OCI-LY1 (cell line): ENCODE measurements at regions not wholly inside any gene's neighbourhood (a gene's known extent, or its start where the extent isn't known, plus 50 kb on each side); places are given as distances from the start of the nearest gene placed in this dataset.

Source experiments
- H2AFZ ChIP-seq: fragments of 200-600 bp; sonication (generic), shearing (Covaris generic); 2 replicates; pipeline ENCODE4 v1.6.0; 2014; ENCODE audit warnings: antibody characterized with exemption, mild to moderate bottlenecking, low read length
- H3F3A ChIP-seq: fragments of 200-600 bp; sonication (generic), shearing (Covaris generic); 2 replicates; pipeline ENCODE4 v1.6.0; 2014; ENCODE audit warnings: mild to moderate bottlenecking, antibody characterized with exemption, low read length, moderate library complexity; ENCODE audit not compliant: insufficient read depth
- H3K27ac ChIP-seq: fragments of 200-600 bp; sonication (generic); 2 replicates; pipeline ENCODE4 v1.5.1; 2014; ENCODE audit warnings: low read length, mixed run types, mild to moderate bottlenecking, low read depth; ENCODE audit not compliant: poor library complexity, severe bottlenecking
- H3K27me3 ChIP-seq: fragments of 200-600 bp; sonication (generic); 2 replicates; pipeline ENCODE4 v1.6.0; 2014; ENCODE audit warnings: antibody characterized with exemption, mild to moderate bottlenecking, low read length, moderate library complexity; ENCODE audit not compliant: insufficient read depth
- H3K36me3 ChIP-seq: fragments of 200-600 bp; sonication (generic); 2 replicates; pipeline ENCODE4 v1.6.1; 2014; ENCODE audit warnings: mild to moderate bottlenecking, antibody characterized with exemption, low read length, moderate library complexity, mixed read lengths; ENCODE audit not compliant: insufficient read depth
- H3K4me1 ChIP-seq: fragments of 200-600 bp; sonication (generic); 2 replicates; pipeline ENCODE4 v1.5.1; 2014; ENCODE audit warnings: mild to moderate bottlenecking, low read length, moderate library complexity; ENCODE audit not compliant: insufficient read depth, severe bottlenecking
- H3K4me2 ChIP-seq: fragments of 200-600 bp; sonication (generic), shearing (Covaris generic); 2 replicates; pipeline ENCODE4 v1.6.1; 2014; ENCODE audit warnings: low read length
- H3K4me3 ChIP-seq: fragments of 200-600 bp; sonication (generic); 2 replicates; pipeline ENCODE4 v1.5.1; 2014; ENCODE audit warnings: low read length, low read depth, mild to moderate bottlenecking, mixed read lengths; ENCODE audit not compliant: poor library complexity, severe bottlenecking
- H3K79me2 ChIP-seq: fragments of 200-600 bp; shearing (Covaris generic); 2 replicates; pipeline ENCODE4 v1.6.1; 2016; ENCODE audit warnings: mixed run types, low read length, mixed read lengths; ENCODE audit not compliant: insufficient read depth
- H3K9ac ChIP-seq: fragments of 200-600 bp; sonication (generic), shearing (Covaris generic); 2 replicates; pipeline ENCODE4 v1.6.1; 2014; ENCODE audit warnings: mild to moderate bottlenecking, low read length, mixed read lengths
- H3K9me2 ChIP-seq: fragments of 200-600 bp; sonication (generic), shearing (Covaris generic); 2 replicates; pipeline ENCODE4 v1.6.1; 2014; ENCODE audit warnings: low read depth, mild to moderate bottlenecking, low read length, mixed read lengths
- H3K9me3 ChIP-seq: fragments of 200-600 bp; shearing (Covaris generic); 2 replicates; pipeline ENCODE4 v1.6.1; 2014; ENCODE audit warnings: low read length, mixed read lengths
- H4K20me1 ChIP-seq: fragments of 200-600 bp; sonication (generic), shearing (Covaris generic); 2 replicates; pipeline ENCODE4 v1.6.0; 2016; ENCODE audit warnings: mild to moderate bottlenecking, low read length; ENCODE audit not compliant: insufficient read depth
- EZH2 ChIP-seq: fragments of 200-600 bp; sonication (generic), shearing (Covaris generic); IDR thresholded peaks from 2 replicates; pipeline ENCODE4 v1.8.0; 2017; ENCODE audit warnings: borderline replicate concordance, mixed run types, mild to moderate bottlenecking, antibody characterized with exemption, low read length, moderate library complexity, mixed read lengths
- TF ChIP-seq, protein P1 (sequence below): fragments of 200-600 bp; sonication (generic), shearing (Covaris generic); IDR thresholded peaks from 2 replicates; pipeline ENCODE4 v1.5.1; 2017; ENCODE audit warnings: mild to moderate bottlenecking, antibody characterized with exemption, low read length, moderate library complexity, mixed read lengths

DNA sequence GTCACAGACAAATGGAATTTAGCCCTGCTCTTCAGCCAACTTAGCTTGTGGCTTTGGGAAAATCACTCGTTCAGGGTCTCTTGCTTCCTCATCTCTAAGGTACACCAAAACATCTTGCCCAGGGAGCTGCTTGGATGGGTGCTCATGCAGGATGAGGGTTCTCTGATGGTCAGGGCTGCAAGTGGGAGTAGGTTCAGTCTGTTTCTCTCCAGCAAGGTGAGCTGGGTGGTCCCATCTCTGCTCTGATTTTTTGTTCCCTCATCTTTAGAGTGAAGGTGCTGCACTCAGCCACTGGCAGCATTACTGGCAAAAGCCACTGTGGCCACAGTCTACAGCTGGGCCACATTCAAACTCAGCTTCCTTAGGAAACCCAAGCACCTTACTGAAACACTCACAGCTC lies 149.9 kb upstream of the GPR26 start:
- Histone ChIP-seq H3K27me3 (0 out of 2 replicates have a peak, but pooled peaks cover 3% of the 10 kb centered on the region), H3K79me2 (no peaks in the 10 kb centered on the region), H3K36me3 (no peaks in the 10 kb centered on the region), H4K20me1 (no peaks in the 10 kb centered on the region), H3K4me2 (no peak overlapping the region), H3K27ac (no peak overlapping the region), H3K4me3 (no peak overlapping the region), H2AFZ (no peak overlapping the region), H3K9ac (no peak overlapping the region), H3F3A (no peaks in the 10 kb centered on the region), H3K4me1 (no peaks in the 10 kb centered on the region), H3K9me2 (no peaks in the 10 kb centered on the region), H3K9me3 (no peaks in the 10 kb centered on the region)
- no peak for TF ChIP-seq EZH2
- TF ChIP-seq, protein P1, sequence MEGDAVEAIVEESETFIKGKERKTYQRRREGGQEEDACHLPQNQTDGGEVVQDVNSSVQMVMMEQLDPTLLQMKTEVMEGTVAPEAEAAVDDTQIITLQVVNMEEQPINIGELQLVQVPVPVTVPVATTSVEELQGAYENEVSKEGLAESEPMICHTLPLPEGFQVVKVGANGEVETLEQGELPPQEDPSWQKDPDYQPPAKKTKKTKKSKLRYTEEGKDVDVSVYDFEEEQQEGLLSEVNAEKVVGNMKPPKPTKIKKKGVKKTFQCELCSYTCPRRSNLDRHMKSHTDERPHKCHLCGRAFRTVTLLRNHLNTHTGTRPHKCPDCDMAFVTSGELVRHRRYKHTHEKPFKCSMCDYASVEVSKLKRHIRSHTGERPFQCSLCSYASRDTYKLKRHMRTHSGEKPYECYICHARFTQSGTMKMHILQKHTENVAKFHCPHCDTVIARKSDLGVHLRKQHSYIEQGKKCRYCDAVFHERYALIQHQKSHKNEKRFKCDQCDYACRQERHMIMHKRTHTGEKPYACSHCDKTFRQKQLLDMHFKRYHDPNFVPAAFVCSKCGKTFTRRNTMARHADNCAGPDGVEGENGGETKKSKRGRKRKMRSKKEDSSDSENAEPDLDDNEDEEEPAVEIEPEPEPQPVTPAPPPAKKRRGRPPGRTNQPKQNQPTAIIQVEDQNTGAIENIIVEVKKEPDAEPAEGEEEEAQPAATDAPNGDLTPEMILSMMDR: no peak

DNA sequence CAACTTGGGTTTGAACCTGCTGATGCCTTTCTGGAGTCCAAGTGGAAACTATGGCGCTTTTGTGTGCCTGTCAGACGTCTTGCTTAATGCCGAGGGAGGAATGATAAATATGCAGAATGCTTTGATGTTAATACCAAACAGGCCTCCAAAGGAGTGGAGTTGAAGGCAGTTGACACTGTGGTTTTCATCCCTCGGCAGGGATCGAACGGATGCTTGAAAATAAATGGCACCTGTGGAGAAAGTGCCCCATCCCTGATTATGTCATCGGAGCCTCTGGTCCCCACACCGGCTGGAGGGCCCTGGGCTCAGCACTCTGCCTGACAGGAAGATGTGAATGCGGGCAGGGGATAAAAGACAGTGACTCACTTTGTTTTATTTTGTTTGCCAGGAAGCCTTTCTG lies 148.7 kb upstream of the GPR26 start:
- no peak overlapping the region for H3K27ac ChIP-seq
- H3K9me3 ChIP-seq: no peaks in the 10 kb centered on the region
- H3K4me2 ChIP-seq: no peak overlapping the region
- H3K79me2 ChIP-seq: no peaks in the 10 kb centered on the region
- TF ChIP-seq EZH2: no peak
- TF ChIP-seq, protein P1: no peak
- no peaks in the 10 kb centered on the region for H4K20me1 ChIP-seq
- H3K9me2 ChIP-seq: no peaks in the 10 kb centered on the region
- no peaks in the 10 kb centered on the region for H3K4me1 ChIP-seq
- no peaks in the 10 kb centered on the region for H3F3A ChIP-seq
- H3K27me3 ChIP-seq: 0 out of 2 replicates have a peak, but pooled peaks cover 3% of the 10 kb centered on the region
- H3K9ac ChIP-seq: no peak overlapping the region
- H2AFZ ChIP-seq: no peak overlapping the region
- H3K4me3 ChIP-seq: no peak overlapping the region
- no peaks in the 10 kb centered on the region for H3K36me3 ChIP-seq

DNA sequence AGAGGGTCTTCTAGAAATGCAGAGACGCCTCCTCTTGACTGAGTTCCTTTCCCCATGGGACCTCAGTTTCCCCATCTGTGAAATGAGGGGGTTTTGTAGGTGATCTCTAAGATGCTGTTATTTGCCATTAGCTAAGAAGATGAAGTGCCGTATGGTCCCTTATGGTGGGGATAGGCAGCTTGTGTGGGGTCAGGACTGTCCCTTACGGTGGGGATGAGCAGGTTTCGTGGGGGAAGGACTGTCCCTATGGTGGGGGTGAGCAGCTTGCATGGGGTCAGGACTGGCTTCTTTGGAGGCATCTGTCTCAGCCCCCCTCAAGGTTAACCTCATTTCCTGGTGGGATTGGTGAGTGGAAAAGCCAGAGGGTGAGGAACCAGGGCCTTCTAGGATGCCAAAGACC lies 148.3 kb upstream of the GPR26 start:
- TF ChIP-seq, protein P1: no peak
- TF ChIP-seq EZH2: no peak
- Histone ChIP-seq H3F3A (no peaks in the 10 kb centered on the region), H3K4me2 (no peak overlapping the region), H2AFZ (no peak overlapping the region), H3K9me3 (no peaks in the 10 kb centered on the region), H3K27me3 (0 out of 2 replicates have a peak, but pooled peaks cover 3% of the 10 kb centered on the region), H3K9ac (no peak overlapping the region), H3K36me3 (no peaks in the 10 kb centered on the region), H3K79me2 (no peaks in the 10 kb centered on the region), H3K4me3 (no peak overlapping the region), H4K20me1 (no peaks in the 10 kb centered on the region), H3K9me2 (no peaks in the 10 kb centered on the region), H3K4me1 (no peaks in the 10 kb centered on the region), H3K27ac (no peak overlapping the region)
